ENCODE measurements at regions not wholly inside any gene's neighbourhood (a gene's known extent, or its start where the extent isn't known, plus 50 kb on each side); places are given as distances from the start of the nearest gene placed in this dataset.
"Not testable (repeated sequence)": the region's sequence is repeated elsewhere in the genome, so short reads cannot be mapped to it uniquely, and the experiment has no call there.

GRCh38 chr9:13939701-13940490, 374.0 kb downstream of the NFIB start:
- no peak for DNase-seq

DNA sequence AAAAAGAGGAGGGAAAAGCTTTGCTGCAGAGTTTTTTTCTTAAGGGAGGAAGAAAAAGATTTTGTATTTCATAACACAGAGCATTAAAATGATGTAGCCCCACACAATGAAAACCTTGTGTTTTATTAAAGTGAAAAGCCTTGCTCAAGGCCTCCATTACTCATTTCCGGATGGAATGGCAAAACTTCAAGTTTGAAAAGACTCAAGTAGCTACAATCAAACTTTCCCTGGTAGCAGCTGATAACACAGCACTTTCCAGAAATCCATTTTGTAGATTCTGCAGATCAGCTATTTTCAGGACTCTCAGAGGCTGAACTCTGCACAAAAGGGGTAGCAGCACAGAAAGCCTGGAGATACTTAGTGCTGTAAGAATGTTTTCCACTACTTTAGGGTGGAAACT, 374.8 kb downstream of the NFIB start:
- DNase-seq, result no peak

GRCh38 chr9:13934416-13934815, 379.5 kb downstream of the NFIB start:
- DNase-seq, result no peak

- no peak for DNase-seq
Measured at GRCh38 chr9:13933268-13933656, 380.7 kb downstream of the NFIB start.

- DNase-seq, result no peak
Measured at GRCh38 chr9:13932528-13933267, 381.2 kb downstream of the NFIB start.

- no peak for DNase-seq
Measured at GRCh38 chr9:13929013-13929412, 384.9 kb downstream of the NFIB start.

GRCh38 chr9:13923381-13923780, 390.6 kb downstream of the NFIB start:
- DNase-seq, result no peak

DNA sequence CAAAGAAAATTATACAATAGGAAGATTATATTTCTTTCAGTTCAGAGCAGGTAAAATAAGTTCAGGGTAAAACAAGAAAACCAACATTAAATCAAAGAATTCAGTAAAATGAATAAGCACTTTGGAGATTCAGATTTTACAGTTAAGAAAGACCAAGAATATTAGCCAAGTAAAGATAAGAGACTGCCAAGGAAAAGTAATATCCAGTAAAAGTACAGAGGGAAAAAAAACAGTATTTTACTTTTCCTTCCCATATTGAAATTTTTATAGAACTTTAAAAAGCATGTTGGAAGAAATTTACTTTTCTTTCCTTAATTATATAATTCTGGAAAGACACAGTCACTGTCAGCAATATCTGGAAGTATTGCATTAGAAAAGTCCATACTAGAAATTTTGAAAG, 393.4 kb downstream of the NFIB start:
- DNase-seq, result no peak

DNA sequence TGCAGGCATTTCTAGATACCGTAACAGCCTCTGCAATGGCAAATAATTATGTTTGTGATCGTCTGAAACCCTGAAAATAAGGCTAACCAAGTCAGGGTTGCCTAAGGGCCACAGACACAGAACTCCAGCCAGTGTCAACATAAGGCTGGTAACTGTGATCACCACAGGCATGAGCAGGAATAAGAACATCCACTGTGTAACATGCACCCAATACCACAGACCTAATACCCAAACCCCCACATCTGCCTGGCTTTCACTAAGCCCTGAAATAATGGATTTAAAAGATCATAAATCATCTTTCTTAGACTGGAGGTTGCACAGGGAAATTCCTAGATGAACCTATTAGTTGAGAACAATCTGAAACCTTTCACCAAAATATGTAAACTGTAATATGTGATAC, 394.5 kb downstream of the NFIB start:
- no peak for DNase-seq

DNA sequence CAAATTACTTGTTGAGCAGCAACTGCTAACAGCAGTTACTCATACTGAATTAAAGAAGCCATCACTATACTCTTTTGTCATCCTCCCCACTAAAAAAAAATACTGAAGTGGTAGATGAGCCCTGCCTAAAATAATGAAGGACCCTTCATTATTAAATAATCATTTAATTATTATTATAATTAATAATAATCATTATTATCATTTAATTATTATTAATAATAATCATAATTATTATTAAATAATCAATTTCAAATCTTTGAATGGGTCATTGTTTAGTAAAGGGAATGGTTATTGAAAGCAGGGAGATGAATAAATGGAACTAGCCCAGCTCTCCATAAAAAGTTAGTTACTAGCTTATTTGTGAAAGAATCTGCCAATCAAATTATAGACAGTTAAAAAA, 396.4 kb downstream of the NFIB start:
- DNase-seq, result no peak

GRCh38 chr9:13915591-13916301, 398.2 kb downstream of the NFIB start:
- no peak for DNase-seq

GRCh38 chr9:13915131-13915530, 398.8 kb downstream of the NFIB start:
- DNase-seq, result no peak

DNA sequence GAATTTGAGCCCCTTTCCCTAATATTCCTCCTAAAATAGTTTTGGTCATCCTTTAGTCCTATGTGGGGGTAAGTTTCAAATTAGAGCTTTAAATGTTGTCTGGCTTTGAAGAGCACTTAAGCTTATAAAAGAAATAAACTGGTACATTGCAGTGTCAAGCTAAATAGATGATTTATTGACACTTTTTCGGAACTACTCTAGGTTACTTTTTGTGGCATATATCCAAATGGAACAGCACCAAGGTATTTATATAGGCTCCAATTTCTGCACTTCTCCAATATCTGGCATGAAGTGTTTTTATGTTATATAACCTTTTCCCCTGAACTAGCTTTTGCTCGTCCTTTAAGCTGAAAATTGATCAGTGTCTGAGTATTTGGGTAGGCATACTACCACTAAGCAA, 402.5 kb downstream of the NFIB start:
- DNase-seq, result no peak

- not testable (repeated sequence) for DNase-seq
Measured at GRCh38 chr9:13907842-13908241, 406.1 kb downstream of the NFIB start.

DNA sequence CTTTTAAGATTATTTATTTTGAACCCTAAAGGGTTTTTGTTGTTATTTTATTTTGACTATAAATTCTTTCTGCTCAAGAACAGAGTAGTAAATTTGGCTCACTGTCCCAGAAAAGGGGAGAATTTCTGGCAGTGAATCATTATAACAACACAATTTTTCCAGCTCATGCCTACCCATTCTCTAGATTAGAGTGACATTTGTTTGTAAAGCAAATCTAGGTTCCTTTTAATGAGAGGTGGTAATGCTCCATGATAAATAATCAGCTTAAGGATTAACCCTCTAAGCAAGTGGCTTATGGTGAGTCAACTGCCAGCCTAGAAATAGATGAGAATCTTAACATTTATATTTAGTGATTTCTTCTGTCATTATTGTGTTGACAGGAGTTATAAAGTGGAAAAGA, 409.2 kb downstream of the NFIB start:
- DNase-seq, result no peak

GRCh38 chr9:13904311-13904710, 409.6 kb downstream of the NFIB start:
- DNase-seq, result no peak

DNA sequence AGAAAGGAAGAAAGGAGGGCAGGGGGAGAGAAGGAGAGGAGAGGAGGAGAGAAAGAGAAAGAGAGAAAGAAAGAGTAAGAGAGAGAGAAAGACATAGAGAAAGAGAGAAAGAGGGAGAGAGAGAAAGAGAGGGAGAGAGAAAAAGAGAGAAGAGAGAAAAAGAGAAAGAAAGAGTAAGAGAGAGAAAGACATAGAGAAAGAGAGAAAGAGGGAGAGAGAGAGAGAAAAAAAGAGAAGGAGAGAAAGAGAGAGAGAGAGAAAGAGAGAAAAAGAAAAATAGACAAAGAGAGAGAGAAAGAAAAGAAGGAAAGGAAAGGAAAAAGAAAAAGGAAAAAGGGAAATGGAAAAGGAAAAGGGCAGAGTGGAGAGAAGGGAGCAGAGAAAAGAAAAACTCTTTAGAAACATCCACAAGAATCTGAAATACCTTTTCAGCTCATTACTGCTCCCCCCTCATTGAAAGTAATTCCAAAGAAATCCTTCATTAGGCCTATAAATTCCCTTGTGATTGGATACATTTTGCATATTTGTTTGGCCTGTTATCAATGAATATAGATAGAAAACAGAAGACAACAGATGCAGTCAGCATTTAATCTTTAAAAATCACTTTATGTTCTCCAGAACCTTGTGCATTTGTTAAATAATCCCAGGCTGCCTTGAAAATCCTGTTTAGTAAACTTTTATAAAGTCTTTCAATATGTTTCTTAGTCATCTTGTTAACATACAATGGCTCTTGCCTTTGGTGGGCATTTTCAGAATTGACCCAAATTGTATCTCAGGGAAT, 411.5 kb downstream of the NFIB start:
- no peak for DNase-seq

GRCh38 chr9:13901176-13901575, 412.8 kb downstream of the NFIB start:
- no peak for DNase-seq

GRCh38 chr9:13900449-13900848, 413.5 kb downstream of the NFIB start:
- no peak for DNase-seq

- DNase-seq, result no peak
Measured at GRCh38 chr9:13899924-13900323, 414.0 kb downstream of the NFIB start.

- no peak for DNase-seq
Measured at GRCh38 chr9:13898957-13899356, 415.0 kb downstream of the NFIB start.

GRCh38 chr9:13896922-13897835, 416.8 kb downstream of the NFIB start:
- DNase-seq, result no peak

Data from CD4-positive, alpha-beta T cell treated with Interferon alpha-2 for 1 hour (primary cell).